HFF-Myc (cell line): ENCODE measurements at regions not wholly inside any gene's neighbourhood (a gene's known extent, or its start where the extent isn't known, plus 50 kb on each side); places are given as distances from the start of the nearest gene placed in this dataset.

Experiments used
- DNase-seq: peaks from one replicate; pipeline ENCODE4 v3.0.0-alpha.2; 2011; ENCODE audit warnings: low read depth; ENCODE audit errors: extremely low read depth
- H3K4me3 ChIP-seq: replicated peaks from 2 replicates; pipeline ENCODE4 v1.5.1; 2011; ENCODE audit warnings: low read depth, mild to moderate bottlenecking, control low read depth, low read length
- TF ChIP-seq, protein P1 (sequence below): IDR thresholded peaks from 2 replicates; pipeline ENCODE4 v1.5.1; 2012; ENCODE audit warnings: mild to moderate bottlenecking, low read depth, low read length, control low read depth; ENCODE audit errors: missing control alignments

DNA sequence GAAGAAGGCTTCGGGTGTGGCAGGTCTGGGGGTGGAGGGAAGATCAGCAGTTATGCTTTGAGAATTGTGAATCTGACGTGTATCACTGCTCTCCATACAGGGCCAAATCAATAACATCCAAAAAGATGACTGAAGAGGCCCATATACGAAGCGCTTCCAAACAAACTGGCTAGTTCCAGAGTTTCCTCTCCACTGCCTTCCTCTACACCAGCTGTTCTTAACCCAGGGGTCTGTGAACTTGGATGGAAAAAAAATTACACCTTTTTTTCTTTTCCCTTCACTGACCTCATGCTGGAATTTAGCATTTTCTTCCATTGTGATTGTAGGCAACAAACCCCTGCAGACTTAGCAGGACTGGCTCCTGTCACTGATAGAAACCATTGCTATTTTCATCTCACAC is 77.1 kb upstream of the NBL1 start:
- no peak for DNase-seq
- H3K4me3 ChIP-seq = no peak overlapping the region
- TF ChIP-seq, protein P1, sequence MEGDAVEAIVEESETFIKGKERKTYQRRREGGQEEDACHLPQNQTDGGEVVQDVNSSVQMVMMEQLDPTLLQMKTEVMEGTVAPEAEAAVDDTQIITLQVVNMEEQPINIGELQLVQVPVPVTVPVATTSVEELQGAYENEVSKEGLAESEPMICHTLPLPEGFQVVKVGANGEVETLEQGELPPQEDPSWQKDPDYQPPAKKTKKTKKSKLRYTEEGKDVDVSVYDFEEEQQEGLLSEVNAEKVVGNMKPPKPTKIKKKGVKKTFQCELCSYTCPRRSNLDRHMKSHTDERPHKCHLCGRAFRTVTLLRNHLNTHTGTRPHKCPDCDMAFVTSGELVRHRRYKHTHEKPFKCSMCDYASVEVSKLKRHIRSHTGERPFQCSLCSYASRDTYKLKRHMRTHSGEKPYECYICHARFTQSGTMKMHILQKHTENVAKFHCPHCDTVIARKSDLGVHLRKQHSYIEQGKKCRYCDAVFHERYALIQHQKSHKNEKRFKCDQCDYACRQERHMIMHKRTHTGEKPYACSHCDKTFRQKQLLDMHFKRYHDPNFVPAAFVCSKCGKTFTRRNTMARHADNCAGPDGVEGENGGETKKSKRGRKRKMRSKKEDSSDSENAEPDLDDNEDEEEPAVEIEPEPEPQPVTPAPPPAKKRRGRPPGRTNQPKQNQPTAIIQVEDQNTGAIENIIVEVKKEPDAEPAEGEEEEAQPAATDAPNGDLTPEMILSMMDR = no peak

DNA sequence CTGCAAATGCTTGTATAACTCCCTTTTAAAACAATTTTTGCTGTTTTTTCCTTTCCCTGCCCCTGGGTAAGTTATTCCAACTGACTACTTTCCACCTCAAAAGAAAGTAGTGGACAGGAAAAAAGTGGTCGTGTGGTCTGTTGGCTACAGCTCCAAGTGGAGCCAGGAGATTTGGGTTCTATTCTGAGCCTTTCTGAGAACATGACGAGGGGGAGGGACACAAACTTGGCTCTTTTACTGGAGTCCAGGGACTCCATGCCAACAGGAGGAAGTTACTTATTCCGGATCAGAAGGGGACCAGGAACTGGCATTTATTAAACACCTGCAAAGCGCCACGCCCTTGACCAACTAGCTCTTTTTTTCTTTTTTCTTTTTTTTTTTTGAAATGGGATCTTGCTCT is 79.0 kb upstream of the CAPZB start:
- no peak for DNase-seq
- TF ChIP-seq, protein P1 = no peak
- no peak overlapping the region for H3K4me3 ChIP-seq

DNA sequence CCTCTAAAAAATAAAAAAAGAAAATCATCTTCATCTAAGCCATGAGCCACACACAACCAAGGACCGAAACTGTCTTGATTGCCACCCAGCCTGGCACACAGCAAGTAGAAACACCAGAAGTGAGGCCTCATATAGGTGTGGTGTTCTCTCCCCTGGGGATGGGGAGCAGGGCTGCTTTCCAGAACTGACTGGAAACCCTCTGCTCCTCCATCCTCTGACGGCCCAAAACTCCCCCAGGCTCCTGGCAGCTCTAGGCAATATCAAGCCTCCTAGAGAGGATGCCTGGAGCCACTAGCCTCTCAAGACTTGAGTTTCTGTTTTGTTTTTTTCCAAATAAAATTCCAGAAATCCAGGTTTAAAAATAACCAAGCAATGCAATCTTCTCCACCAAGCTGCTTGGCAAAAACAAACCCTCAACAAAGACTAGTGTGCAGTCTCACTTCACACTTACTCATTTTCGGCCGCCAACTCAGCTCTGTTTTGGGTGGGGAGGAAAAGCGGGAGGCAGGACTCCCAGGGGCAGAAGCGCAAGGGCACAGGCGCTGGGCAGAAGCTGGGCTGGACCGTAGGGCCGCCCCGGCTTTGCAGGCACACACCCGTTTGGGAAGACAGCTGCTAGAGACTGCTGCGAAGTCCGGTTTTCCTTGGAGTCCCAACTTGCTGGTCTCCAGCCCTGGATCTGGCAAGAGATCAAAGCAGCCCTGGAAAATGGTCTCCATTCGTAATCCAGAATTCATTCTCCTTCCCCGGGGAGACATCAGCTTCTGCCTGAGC is 78.2 kb upstream of the CAPZB start:
- TF ChIP-seq, protein P1 = no peak
- H3K4me3 ChIP-seq = no peak overlapping the region; the same call in 1 of the 2 replicates
- DNase-seq = no peak

DNA sequence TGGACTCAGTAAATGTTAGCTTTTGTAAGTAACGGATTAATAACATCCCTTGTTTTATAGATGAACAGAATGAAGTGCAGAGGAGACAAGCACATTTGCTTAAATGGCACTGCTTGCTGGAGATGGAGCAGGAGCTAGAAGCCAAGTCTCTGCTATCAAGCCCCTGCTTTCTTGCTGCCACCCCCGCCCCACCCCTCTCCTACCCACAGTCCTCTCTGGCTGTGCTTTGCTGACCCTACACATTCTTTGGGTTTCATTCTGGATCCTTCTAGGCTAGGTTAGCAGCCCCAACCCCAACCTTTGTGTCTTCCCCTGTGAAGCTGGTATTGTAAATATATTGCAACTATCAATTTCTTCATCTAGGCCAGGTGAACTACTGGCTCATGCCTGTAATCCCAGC is 77.5 kb upstream of the CAPZB start:
- no peak for DNase-seq
- TF ChIP-seq, protein P1 = no peak
- H3K4me3 ChIP-seq = no peak overlapping the region

GRCh38 chr1:19560480-19560879 is 75.1 kb upstream of the CAPZB start:
- TF ChIP-seq, protein P1 = no peak
- DNase-seq = no peak
- H3K4me3 ChIP-seq = no peak overlapping the region

- no peak overlapping the region for H3K4me3 ChIP-seq
- TF ChIP-seq, protein P1 = no peak
- no peak for DNase-seq
These were observed 74.3 kb upstream of the CAPZB start for GRCh38 chr1:19559641-19560040.

DNA sequence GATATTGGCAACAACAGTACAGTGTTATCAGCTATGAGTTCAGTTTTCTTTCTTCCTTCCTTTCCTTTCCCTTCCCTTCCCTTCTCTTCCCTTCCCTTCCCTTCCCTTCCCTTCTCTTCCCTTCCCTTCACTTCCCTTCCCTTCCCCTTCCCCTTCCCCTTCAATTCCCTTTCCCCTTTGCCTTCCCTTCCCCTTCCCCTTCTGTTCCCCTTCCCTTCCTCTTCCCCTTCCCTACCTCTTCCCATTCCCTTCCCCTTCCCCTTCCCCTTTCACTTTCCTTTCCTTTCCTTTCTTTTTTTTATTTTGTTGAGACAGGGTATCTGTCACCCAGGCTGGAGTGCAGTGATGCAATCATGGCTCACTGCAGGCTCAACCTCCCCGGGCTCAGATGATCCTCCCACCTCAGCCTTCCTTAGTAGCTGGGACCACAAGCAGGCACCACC is 72.3 kb upstream of the CAPZB start:
- no peak for DNase-seq
- H3K4me3 ChIP-seq = no peak overlapping the region
- TF ChIP-seq, protein P1 = no peak
